AG08395 (cell line): ENCODE measurements at regions not wholly inside any gene's neighbourhood (a gene's known extent, or its start where the extent isn't known, plus 50 kb on each side); places are given as distances from the start of the nearest gene placed in this dataset.

ENCODE experiments used
- DNase-seq: peaks from one replicate; pipeline ENCODE4 v3.0.0; 2012; ENCODE audit warnings: mixed read lengths, low spot score

DNA sequence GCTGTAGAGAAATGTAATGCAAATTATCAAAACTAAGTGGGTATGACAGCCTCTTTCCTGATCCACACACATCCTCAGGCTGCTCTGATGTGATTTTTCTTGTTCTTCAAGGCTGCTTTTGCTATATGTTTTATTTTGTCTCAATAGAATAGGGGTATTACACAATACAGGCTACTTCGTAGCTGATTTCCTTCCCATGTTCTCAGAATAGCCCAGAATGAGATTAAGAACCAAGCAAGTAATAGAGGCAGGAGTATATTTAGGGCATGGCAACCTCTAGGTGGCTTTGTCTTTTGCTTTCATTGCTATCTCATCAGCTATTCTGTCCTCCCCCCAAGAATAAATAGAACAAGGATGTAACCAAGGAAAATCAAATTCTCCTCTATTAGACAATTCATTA lies 241.8 kb downstream of the ALDH8A1 start:
- DNase-seq, result no peak

DNA sequence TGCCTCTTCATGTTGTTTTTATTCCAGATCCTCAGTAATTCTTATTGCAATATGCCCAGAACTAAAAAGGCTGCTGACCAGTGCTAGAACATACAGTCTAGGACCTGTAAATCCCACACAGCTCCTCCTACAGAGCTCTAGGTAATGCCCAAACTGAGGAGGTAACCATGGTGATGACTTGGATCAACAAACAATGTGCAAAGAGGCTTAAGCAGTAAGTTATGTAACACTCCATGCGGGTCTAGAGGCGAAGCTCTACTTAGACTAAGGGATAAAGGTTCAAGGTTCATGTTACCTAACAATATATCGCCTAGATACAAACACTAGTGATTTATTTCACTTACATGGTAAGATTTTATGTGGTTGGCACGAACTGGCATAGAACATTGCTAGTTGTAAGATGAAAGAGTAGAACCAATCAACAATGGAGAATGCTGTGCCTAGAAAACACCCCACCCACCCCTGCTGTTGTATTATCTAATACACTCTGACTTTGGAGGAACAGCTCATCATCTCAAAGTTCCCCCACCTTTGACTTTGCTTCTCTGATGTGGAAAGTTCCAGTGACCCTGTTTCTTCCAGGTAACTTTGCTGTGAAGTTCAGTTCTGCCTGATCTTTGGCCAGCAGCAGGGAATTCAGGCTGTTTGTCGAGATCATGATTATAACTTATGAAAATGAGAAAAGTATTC lies 242.4 kb downstream of the ALDH8A1 start:
- no peak for DNase-seq

DNA sequence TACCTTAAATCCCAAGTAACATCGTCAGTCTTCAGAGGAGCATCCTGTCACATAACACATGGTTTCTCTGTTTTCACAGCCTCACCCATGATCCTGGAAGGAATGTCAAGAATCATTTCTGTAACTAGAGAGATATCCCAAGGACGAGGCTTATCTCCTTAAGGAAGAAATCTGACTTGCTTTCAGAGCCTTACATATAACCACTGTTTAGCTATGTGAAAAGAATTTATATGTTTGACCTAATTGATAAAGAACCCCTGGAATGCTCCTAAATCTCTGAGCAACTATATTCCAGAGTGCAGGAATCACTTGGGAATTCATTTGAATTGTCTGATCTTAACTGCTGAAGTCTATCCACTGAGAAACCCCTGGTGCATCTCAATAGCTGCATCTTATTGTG lies 243.1 kb downstream of the ALDH8A1 start:
- no peak for DNase-seq

DNA sequence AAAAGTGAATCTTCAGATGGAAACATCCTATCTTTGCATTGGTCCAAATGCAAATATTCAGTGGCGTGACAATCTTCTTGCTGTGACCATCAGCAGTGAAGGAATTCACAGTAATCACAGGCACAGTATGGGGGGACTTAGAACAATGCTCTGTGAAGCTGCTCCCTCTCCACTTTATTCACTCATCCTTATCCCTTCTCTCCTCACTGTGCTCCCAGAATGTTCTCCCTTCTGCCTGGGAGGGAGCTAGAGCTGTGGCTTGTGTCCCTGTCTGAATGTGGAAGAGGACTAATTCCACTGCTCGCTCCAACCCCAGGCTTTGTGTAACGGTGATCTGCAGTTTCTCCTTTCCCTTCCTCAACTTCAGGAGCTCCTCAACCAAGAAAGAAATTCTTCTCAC lies 243.7 kb downstream of the ALDH8A1 start:
- no peak for DNase-seq

DNA sequence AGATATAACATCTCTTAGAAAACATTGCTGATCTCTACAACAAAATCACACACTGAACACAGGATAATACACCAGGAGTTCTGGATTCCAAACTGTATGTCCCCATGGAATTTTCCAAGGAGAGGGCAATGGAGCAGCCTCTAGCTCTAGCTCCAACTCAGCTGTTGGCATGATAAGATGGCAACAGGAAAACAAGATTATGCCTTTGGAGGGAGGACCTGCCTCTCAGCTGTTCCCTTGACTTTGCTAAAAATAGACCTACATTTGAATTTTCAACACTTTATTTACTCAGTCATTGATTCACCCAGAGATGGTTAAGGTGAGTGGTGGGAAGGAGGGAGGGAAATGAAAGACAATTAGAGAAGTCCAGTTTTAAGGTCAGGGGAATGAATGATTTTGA lies 246.7 kb downstream of the ALDH8A1 start:
- DNase-seq, result no peak

DNA sequence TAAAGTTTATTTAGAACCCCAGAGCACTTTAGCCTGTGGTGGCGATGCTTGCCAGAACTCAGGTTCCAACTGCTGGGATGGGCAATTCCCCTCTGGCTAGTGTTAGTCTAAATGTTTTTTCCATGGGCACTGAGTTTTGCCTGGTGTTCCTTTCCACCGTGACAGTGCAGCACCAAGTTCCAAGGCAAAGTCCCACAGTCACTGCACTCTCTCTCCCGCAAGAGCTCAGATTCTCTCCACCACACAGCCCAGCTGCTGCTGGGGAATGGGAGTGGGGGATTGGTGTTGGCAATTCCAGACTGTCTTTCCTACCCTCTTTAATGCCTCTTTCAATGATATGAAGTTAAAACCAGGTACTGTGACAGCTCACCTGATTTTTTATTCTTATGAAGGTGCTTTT lies 247.6 kb downstream of the ALDH8A1 start:
- DNase-seq, result no peak

DNA sequence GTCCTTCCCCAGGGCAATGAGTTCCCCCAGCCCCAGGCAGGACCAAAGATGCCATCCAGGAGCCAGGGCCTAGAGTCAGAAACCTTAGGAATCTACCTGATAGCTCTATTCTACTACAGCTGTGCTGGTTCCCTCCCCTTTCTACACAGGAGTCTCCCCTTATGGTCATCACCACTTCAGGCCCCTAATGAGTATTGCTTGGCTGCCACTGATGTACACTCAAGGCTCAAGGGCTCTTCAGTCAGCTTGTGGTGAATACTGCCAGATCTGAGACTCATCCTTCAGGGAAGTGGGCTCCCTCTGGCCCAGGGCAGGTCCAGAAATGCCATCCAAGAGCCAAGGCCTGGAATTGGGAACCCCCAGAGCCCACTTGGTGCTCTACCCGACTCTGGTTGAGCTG lies 248.6 kb downstream of the ALDH8A1 start:
- DNase-seq, result no peak

DNA sequence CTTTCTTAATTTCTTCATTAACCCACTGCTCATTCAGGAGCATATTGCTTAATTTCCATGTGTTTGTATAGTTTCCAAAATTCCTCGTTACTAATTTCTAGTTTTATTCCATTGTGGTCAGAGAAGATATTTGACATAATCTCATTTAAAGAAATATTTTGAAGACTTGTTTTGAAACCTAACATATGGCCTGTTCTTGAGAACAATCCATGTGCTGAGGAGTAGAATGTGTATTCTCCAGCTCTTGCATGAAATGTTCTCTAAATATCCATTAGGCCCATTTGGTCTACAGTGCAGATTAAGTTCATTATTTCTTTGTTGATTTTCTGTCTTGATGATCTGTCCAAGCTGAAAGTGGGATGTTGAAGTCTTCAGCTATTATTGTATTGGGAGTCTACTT lies 251.7 kb downstream of the ALDH8A1 start:
- DNase-seq, result no peak

DNA sequence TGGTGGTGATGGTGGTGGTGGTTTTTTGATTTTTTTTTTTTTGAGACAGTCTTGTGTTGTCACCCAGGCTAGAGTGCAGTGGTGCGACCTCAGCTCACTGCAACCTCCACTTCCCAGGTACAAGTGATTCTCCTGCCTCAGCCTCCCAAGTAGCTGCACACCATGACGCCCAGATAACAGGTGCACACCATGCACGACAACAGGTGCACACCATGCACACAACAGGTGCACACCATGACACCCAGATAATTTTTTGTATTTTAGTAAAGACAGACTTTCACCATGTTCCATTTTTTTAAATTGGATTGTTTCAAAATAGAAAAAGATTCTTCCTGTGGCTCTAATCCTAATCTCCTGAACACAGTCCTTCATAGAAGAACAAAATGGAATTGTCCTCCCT lies 257.9 kb downstream of the ALDH8A1 start:
- no peak for DNase-seq

DNA sequence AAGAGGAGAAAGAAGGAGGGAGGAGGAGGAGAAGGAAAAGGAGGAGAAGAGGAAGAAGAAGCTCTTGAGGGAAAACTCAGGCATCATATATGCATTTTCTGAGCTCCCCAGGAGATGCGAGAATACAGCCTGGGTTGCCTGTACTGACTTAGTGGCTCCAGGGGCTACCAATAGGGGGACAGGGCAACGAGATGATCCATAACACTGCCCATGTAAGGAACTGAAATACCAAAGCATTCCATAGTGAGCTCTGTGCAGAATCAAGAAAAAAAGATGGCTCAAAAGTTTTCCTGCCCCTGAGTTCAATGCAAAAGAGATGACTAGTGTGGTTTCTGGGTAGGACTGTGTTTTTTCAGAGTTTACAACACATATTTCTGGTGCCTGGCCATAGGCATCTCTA lies 258.7 kb downstream of the ALDH8A1 start:
- no peak for DNase-seq

DNA sequence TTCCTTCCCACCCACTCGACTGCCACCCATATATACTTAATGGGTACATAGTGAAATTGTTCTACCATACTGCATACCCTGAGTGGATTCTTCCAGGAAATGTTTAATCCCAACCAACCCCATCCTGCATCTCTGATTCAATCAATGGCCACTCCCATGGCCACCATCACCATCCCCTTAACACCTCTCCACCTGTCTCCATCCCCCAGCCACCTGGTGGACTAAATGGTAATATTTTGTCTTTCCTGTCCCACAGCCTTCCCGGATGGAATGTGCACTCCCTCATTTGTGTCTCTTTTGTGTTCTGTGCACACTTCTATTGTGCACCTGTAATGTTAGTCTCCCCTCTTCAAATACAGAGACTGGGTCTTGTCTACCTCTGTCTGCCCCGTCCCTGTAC lies 259.9 kb downstream of the ALDH8A1 start:
- DNase-seq, result no peak

DNA sequence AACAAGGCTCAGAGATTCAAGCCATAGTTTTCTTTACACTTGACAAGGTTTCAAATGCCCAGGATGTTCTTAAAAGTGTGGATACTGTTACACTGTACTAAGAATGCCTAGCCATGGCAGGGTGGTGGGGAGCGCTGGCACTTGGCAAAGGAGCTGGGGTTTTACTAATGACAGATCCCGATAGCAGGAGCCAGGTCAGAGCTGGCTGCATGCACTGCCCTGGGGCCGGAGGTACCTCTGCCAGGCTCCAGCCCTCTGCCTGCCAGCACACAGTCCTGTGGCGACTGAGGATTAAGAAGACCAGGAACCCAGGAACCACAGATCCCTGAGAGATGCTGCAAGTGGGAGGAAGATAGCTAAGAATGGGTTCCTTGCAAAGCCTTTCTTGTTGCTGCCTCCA lies 260.3 kb downstream of the ALDH8A1 start:
- DNase-seq, result no peak

DNA sequence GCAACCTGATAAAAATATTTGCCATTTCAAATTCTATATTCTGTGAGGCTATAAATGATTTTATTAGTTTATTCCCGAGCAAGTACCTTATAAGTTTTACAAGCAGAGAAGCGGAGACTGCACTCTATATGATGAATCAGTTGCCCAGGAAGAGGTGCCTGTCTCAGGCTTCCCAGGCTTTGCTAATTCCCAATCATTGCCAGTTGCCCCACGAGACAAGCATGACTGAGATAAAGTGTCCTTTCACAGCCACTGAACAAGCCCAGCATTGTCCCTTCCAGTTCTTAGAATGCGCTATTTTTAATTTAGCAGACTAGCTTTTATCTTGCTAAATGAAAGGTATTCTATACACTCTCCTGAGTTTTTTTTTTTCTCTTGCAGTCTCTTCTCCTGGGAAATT lies 260.7 kb downstream of the ALDH8A1 start:
- DNase-seq, result no peak

DNA sequence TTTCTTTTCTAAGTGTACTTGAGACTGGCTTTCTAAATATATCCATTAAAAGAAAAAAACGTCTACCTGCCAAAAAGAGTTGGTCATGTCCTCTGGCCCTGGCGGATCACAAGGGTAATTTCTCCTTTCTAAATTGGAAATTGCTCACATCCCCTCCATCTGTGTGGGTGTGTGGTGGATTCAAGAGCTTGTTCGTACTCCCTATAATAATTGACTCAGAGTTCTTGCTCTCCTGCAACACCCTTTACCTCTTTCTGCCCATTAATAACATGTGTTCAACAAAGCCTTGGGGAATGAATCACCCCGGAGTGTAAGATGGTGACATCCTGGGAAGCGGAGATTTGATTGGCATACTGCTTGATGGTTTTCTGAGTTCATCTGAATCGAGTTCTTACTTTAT lies 263.8 kb downstream of the ALDH8A1 start:
- no peak for DNase-seq

DNA sequence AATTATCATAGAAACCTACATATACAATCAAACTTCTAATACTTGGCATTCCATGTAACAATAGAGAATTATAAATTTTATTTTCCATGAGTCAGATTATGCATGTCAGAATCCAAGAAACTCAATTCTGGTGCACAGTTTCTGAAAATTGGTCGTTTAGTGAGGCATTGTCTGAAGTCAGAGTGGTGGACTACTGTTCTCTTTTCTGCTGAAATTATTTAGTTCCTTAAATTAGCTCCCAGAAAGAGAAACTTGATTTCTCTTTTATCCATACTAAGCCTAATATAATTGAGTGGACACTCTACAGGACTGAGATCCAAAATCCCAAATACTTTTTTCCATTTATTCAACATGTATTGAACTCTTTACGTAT lies 265.5 kb downstream of the ALDH8A1 start:
- DNase-seq, result no peak

DNA sequence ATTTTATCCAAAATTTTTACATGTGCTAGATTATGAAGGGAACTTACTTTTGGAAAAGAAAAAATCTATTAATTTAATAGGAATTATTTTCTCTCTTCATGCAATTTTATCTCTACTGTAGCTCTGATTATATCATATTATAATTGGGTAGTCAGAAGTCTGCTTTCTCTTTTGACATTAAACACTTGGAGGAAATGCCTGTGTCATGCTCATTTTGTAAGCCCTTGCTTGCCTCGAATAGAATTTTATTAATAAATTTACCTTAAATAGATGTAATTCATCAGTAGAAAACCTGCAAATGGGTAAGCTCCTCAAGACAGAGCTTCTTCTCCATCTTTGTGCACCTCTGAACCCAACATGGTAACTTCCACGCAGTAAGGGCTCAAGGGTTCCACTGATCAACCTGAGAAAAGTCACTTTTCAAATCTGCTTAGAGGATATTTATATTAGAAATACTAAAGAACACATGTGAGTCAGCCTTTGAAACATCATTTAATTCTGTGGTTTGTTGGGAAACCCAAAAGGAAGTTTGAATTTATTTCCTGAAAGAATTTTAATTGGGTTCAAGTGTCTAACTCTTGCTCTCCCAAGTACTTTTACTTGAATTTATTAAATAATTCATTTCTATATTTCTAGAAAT lies 266.0 kb downstream of the ALDH8A1 start:
- DNase-seq, result no peak

DNA sequence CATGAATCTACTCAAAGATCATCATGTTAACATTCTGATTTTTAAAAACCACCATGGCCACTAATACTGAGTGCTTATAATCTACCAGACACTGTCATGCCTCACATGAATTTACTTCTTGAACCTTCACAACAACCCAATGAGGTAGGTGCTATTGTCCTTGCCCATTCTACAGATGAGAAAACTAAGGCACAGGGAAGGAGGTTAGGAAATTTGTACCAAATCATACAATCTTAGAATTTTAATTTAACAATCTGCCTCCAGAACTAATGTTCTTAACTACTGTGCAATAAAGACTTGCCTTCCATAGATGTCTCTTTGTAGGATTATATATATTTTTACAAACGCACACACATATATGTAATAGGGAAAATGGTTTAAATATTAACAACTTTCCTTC lies 269.5 kb downstream of the ALDH8A1 start:
- no peak for DNase-seq

DNA sequence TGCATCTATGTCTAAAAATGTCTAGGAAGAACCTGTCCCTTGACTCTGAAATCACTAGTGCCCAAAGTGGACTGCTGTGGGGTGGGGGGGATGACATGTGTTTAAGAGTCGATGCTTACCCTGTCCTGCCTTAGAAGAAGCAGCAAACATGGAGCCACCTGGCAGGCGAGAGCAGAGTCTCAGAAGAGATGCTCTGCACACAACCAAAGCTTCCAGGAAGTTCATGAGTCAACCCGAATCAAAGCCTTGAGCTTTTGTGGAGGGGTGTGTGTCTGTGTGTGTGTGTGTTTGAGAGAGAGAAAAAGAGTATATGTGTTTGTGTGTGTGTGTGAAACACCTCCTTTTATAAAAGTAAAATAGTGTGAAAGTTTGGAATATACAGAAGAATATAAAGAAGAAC lies 269.9 kb downstream of the ALDH8A1 start:
- no peak for DNase-seq

DNA sequence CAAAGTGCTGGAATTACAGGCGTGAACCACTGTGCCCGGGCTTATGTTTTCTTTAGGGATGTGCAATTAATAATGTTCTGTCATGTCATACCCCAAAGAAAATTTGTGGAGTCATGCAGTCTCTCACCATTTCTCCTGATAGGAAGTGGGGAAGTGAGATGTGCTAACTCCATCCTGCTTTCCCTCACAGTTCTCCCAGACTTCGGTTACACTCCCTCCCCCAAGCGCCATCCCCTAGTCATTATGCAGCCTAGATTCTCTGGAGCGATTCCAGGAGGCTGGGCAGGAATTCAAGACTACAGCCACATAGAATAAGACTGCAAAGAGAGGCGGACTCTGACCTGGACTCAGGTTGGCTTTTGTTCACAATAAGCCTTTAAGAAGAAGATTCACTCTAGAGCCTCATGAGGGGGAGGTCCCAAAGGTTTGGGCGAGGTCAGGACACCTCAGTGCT lies 271.4 kb downstream of the ALDH8A1 start:
- no peak for DNase-seq

DNA sequence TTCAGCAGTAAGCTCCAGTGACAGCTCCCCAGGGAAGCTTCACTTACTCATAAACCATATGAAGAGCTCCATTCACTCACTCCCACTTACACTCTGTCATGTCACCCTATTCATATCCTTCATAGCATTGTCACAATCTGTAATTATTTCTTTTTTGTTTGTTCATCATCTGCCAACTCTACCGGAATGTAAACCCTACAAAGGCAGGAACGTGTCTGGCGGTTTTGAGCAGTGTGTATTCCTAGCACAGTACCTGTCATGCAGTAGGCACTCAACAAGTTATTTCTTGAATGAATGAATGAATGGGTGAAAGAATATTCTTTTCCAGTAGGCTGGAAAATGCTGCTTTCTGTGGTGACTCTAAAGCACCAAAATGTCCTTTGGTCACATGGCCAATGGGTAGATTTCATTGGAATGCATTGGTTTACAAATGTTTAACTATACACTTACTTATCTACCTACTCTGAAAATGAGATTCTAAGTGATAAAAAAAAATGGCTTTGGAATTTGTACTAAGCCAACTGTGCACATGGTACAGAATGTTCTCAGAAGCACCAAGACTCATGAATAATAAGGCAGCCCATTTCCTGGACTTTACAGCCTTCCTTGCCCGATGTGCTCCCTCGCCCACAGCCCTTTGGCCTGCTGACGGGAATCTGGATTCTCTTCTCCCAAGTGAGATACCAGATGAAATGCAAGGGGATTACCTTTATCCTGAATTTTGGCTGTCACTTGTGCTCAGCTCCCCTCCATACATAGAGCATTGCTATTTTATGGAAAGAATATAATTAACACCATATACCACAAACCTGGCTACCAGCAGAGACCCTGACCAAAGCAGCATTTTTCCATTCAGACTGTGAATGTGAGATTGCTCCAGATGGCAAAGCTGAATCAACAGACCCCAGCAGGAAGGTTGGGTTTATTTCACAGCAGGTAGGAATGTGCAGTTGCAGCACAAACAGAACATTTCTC lies 273.3 kb downstream of the ALDH8A1 start:
- DNase-seq, result no peak

DNA sequence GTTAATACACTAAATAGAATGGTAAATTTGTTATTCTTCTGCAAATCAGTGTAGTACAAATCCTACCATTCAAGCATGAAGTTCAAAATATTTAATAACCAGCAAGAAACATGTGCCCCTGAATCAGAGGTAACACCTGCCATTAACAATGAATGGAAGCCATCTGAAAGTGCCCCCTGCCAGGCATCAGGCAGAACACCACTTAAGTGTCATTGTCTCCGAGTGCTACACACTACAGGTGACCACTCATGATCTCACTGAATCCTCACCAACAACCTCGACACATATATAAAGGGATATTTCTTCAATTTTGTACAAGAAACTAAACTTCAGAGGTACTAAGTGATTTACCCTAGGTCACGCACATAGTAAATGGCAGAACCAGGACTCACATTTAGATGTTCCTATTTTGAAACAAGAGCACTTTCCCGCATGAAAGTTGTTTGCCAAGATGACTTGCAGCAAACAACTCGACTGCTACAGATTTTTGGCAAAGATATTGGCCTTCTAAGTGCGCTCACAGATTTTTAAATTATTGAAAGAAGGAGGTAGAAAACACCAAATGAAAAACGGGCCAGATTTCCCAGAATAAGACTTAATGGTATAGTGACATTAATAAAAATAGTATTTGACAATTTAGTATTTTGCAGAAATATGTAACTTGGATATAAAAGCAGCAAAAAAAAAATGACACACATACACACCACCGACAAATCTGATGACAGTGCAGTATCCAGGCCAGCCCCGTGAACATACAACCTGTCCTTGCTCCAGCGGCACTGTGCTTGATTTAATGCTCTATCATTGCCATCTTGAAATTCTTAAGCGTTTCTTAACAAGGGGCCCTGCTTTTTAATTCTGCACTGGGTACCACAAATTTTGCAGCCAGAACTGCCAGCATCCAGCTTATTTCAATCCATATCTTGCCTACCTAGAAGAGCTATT lies 274.5 kb downstream of the ALDH8A1 start:
- DNase-seq, result no peak

DNA sequence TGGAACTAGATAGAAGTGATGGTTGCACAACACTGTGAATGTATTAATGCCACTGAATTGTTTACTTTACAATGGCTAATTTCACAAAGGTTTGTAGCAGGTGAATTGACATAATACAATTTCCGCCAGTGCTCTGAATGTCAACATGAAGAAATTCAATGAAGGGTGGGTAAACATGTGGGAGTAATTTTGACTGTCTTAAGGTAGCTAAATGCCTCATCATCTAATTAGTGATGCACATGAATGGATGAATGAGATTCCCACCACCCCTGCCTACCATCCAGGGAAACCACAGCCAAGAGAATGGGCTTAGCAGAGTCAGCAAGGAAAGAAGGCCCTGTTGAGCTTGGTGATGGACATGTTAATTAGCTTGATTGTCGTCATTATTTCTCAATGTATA lies 275.3 kb downstream of the ALDH8A1 start:
- DNase-seq, result no peak
